ENCODE measurements at regions not wholly inside any gene's neighbourhood (a gene's known extent, or its start where the extent isn't known, plus 50 kb on each side); places are given as distances from the start of the nearest gene placed in this dataset.

GRCh38 chr4:114366368-114366767 is 232.2 kb upstream of the UGT8 start:
- no peak for DNase-seq (ENCODE audit: low spot score)

DNA sequence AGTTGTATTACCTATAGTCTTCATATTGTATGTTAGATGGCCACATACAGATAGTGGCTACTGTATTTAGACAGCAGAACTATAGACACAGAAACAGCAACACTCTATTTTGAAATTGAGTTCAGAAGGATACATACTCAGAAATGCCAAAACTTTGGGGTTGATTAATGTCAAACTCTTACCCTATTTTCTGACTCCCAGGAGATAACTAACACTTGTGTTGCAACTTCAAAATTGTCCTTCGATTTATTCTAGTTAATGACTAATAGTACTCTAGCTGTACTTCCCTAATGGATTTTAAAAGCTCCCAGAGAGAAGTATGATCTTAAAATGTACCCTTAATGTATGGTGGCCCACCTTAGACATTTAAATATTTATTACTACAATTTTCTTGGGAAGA is 229.9 kb upstream of the UGT8 start:
- no peak for DNase-seq (ENCODE audit: low spot score)

DNA sequence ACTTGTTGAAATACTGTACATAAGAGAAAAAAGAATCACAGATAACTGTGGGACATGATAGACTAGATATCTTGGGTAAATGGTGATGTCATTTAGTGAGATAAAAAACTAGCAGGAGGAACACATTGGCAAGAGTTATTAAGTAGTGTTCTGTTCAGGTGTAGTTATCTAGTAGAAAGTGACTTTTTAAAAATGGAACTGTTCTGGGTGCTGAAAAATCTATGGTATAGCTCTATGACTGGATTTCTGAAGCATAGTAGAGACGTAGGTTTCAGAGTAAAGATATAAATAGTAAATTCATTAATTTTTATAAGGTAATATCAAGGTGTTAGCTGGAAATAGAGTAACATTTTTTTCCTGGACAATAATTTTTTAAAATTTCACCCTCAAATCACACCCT is 225.1 kb upstream of the UGT8 start:
- no peak for DNase-seq (ENCODE audit: low spot score)

GRCh38 chr4:114378305-114378903 is 220.2 kb upstream of the UGT8 start:
- no peak for DNase-seq (ENCODE audit: low spot score)

GRCh38 chr4:114383067-114383466 is 215.5 kb upstream of the UGT8 start:
- DNase-seq (ENCODE audit: low spot score) = no peak

DNA sequence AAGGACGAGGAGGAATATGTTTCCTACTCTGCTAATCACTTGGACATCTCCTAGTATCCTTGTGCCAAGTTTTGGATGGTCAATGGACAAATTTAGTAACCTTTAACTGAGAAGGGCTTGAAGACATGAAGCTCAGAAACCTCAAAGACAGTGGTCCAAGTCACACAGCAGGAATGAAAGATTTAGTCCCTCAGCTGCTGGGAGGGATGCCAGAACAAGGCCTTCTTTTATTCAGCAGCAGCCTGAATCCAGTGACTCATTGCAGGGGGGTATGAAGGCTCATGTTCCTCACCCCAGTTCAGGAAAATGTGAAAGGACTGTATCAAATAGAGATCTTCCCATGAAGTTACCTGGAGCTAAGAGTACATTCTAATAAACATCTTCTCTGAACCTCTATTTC is 214.9 kb upstream of the UGT8 start:
- no peak for DNase-seq (ENCODE audit: low spot score)

DNA sequence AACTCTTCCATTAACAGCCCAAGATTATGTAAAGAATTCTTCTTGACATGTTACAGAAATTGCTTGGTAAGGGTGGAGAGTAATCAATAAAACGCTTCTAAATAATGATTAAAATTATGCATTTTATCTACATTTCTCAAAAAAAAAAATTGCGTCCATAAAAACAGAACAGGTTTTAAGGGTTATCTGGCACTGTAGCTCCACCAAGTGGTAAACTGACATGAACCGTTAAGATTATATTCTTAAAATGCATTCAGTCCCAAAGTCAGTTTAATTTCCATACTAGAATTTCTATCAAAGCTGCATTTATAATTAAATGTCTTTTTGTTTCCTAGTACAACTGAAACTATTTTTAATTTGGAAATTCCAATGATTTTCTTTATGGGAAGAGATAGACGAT is 214.0 kb upstream of the UGT8 start:
- DNase-seq (ENCODE audit: low spot score) = peak; percentile 15

- no peak for DNase-seq (ENCODE audit: low spot score)
These were observed 213.2 kb upstream of the UGT8 start for GRCh38 chr4:114385195-114385985.

DNA sequence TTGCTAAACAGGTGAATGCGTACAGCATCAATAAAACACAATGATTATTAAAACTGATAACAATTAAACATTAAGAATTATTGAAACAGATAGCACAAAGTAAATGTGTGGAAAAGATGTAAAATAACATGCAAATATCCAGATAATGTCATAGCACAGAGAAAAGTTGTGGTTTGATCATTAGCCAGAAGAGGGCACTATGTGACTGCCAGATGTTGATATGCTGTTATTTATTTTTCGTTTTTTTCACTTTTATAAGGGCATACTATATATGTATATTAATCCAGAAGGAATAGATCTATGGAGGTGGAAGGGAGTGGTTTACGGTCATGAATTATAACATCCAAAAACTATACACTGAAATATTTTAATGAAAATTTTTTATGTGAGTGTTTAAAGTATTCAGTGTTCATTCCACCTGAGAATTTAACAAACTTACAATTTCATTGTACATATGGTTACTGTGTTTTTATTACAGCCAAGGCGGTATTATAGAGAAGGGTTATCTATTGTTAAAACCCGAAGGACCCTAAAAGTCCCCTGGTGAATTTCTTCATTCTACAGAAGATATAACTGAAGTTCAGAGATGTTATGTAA is 211.9 kb upstream of the UGT8 start:
- no peak for DNase-seq (ENCODE audit: low spot score)

- DNase-seq (ENCODE audit: low spot score) = no peak
These were observed 209.4 kb upstream of the UGT8 start for GRCh38 chr4:114389070-114389685.

DNA sequence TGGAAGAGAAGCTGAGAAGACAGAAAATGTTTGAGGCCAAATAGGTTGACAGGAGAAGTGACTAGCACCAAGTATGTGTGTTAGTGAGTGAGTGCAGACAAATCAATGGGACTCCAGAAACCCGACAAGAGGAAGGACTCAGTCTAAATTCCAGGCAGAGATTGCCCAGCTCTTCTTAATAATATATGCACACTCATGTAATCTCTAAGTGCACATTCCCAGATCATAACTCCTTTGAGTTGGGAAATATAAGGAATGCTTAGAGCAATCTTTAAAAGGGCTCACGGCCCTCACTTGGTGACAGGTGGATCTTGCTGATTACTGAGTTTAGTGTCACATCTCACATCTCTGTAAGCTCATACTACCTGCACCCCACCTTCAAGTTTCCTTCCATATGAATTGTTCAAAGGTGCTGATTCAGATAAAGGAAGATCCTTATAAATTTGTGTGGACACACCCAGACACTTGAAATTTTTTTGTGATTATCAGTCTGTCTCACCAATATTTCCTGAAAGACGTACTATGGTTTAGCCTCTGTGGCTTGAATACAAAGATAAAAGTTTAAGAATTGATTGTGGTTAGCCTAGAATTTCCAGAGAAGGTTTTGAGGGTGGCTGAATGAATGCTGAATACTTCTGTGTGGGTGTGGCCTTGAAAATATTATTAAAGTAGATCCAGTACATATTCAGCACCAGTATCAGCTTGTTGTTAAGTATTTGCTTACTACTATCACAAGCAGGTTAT is 205.1 kb upstream of the UGT8 start:
- no peak for DNase-seq (ENCODE audit: low spot score)

GRCh38 chr4:114396808-114397207 is 201.8 kb upstream of the UGT8 start:
- DNase-seq (ENCODE audit: low spot score) = no peak

DNA sequence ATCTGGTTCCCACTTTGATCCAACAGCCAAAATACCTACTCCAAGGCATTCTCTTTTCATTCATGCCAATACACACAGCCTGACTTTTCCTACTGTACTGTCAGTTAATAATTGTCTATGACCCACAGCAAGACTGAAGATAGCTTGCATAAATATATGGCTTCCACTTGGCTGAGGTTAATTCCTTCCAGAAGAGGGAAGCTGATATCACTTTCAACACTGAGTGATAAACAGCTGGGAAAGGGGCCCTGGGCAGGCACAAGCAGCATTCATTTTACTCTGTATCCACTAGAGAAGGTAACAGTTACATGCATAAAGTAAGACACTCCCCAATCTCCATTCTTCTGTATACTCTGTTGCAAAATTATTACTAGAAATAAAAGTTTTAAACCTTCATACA is 200.2 kb upstream of the UGT8 start:
- DNase-seq (ENCODE audit: low spot score) = no peak

DNA sequence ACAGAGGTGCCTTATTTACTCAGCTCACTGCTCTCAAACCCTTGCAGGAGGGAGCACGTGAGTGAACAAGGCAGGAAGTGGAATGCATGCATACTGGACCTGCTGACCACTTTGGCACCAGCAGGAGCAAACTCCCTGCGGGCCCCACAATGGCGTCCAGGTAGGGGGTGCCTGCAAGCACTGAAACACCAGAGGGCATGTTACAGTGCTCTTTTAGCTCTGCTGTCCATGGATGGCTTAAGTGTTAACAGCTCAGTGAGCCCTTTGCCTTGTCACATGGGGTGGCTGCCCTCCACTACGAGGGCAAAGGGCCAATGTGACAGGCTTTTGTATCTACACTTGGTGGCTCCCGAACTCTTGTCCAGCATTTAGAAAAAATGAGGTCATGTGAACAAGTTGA is 199.5 kb upstream of the UGT8 start:
- DNase-seq (ENCODE audit: low spot score) = no peak

GRCh38 chr4:114400531-114400930 is 198.1 kb upstream of the UGT8 start:
- DNase-seq (ENCODE audit: low spot score) = no peak

DNA sequence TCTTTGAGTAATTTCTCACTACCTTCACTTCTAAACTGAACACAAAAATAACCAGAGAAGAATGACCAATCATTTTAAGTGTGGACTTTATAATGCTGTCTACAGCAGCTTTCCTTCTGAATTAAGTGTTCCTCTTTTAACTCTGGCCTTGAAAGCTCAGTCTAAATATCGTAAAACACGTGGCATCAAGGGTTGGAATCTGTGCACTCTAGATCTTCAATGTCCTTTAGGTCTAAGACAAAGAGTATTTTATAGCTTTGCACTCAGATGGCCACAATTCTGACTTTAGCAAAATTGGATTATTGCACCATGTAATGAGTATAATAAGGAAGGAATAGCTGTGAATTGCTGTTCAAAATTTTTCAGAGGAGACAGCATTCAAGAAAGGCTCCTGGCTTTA is 197.1 kb upstream of the UGT8 start:
- no peak for DNase-seq (ENCODE audit: low spot score)

- no peak for DNase-seq (ENCODE audit: low spot score)
These were observed 181.4 kb upstream of the UGT8 start for GRCh38 chr4:114417214-114417613.

- no peak for DNase-seq (ENCODE audit: low spot score)
These were observed 178.5 kb upstream of the UGT8 start for GRCh38 chr4:114420069-114420468.

- DNase-seq (ENCODE audit: low spot score) = no peak
These were observed 175.0 kb upstream of the UGT8 start for GRCh38 chr4:114423582-114423981.

DNA sequence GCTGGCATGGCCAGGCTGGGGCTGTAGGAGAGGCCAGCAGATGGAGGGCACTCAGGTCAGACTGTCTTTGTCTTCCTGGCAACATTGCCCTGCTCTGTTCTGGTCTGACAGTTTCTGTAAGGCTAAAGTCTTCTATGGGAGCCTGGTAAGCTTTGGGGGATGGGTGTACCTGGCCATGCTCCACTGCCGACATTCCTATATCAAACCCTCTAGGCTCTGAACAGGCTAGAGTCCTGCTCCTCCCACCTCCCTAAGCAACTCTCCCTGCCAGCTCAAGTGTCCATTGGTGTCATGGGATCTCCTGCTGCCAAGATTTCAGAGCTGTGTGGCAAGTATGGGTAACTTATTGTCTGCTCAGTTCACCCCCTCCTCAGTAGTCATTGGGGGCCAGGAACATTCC is 163.5 kb upstream of the UGT8 start:
- DNase-seq (ENCODE audit: low spot score) = no peak

DNA sequence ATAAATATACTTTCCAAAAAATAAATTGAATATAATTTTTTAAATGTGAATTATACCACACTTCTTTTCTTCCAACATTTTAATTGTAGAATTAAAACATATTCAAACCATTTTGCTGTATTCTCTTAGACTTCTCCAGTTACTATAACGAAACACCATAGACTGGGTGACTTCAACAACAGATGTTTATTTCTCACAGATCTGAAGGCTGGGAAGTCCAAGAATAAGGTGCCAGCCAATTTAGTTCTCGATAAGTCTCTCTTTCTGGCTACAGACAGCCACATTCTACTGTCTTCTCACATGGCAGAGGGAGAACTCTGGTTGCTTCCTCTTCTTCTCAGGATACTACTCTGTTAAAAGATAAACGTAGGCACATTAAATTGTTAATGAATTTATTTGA is 155.8 kb upstream of the UGT8 start:
- no peak for DNase-seq (ENCODE audit: low spot score)

GRCh38 chr4:114444211-114444610 is 154.4 kb upstream of the UGT8 start:
- no peak for DNase-seq (ENCODE audit: low spot score)

All from putamen (tissue), 1 donor.